B cell (primary cell): ENCODE measurements at regions not wholly inside any gene's neighbourhood (a gene's known extent, or its start where the extent isn't known, plus 50 kb on each side); places are given as distances from the start of the nearest gene placed in this dataset.

Source experiments
- ATAC-seq: fragments of 200-7000 bp; cut with Tn5 transposase; one replicate; pipeline ENCODE4 v1.10.0; 2021; ENCODE audit warnings: low read depth, mild to moderate bottlenecking, moderate number of reproducible peaks, moderate library complexity
- CTCF ChIA-PET: fragments of 350-600 bp; sonication (Branson Sonifier 250); formaldehyde crosslinking; loops from one replicate; lab custom pipeline; 2021; ENCODE audit warnings: antibody characterized with exemption, inconsistent platforms; lab: Charles Lee
- POLR2A ChIA-PET: fragments of 350-600 bp; sonication (Branson Sonifier 250); formaldehyde crosslinking; loops from one replicate; lab custom pipeline; 2021; ENCODE audit warnings: antibody characterized with exemption; lab: Charles Lee
- DNase-seq: peaks from one replicate; pipeline ENCODE4 v3.0.0; 2013
- H2AFZ ChIP-seq: 2 replicates; pipeline ENCODE4 v1.6.1; 2012; ENCODE audit warnings: mild to moderate bottlenecking, low read depth, low read length; ENCODE audit not compliant: insufficient read depth, poor library complexity, severe bottlenecking
- H3K27ac ChIP-seq, 2 donors: 1 replicate in 1 of 2; 2 replicates in 1 of 2; pipeline ENCODE4 v1.5.1; 2012 to 2013; ENCODE audit warnings: low read length in 2 of 2, mild to moderate bottlenecking in 2 of 2, moderate library complexity in 1 of 2
- H3K27me3 ChIP-seq, 4 experiments: fragments of 200-600 bp in 1 of 4; sonication (generic) in 1 of 4; replicated peaks in 1 of 4; 1 replicate in 2 of 4; 2 replicates in 2 of 4; pipeline versions ENCODE4 v1.6.1 to v1.7.0; 2013 to 2016; ENCODE audit warnings: low read length in 3 of 4, mild to moderate bottlenecking in 2 of 4, mixed read lengths in 1 of 4, moderate library complexity in 1 of 4; ENCODE audit not compliant: insufficient read depth in 4 of 4, control insufficient read depth in 3 of 4; ENCODE audit errors: control extremely low read depth in 1 of 4
- H3K36me3 ChIP-seq, 2 experiments: replicated peaks in 1 of 2; 1 replicate in 1 of 2; 2 replicates in 1 of 2; pipeline versions ENCODE4 v1.6.1 to v1.7.1; 2013; ENCODE audit warnings: low read length in 1 of 2; ENCODE audit not compliant: insufficient read depth in 2 of 2, control insufficient read depth in 1 of 2; ENCODE audit errors: control extremely low read depth in 1 of 2, extremely low read depth in 1 of 2
- H3K4me1 ChIP-seq, 2 donors: fragments of 200-600 bp in 1 of 2; sonication (generic) in 1 of 2; 1 replicate in 1 of 2; 2 replicates in 1 of 2; pipeline versions ENCODE4 v1.5.1 to v1.6.1; 2013 to 2017; ENCODE audit warnings: low read length in 2 of 2; ENCODE audit not compliant: control insufficient read depth in 2 of 2, insufficient read depth in 2 of 2
- H3K4me2 ChIP-seq: replicated peaks from 2 replicates; pipeline ENCODE3; 2012; ENCODE audit warnings: mild to moderate bottlenecking, low read depth, low read length; ENCODE audit not compliant: poor library complexity, severe bottlenecking
- H3K4me3 ChIP-seq, 5 experiments: fragments of 200-600 bp in 1 of 5; sonication (generic) in 1 of 5; 1 replicate in 3 of 5; 2 replicates in 2 of 5; pipeline versions ENCODE4 v1.5.1 to v1.7.0; 2011 to 2016; ENCODE audit warnings: low read length in 4 of 5, mild to moderate bottlenecking in 4 of 5, low read depth in 2 of 5, control low read depth in 1 of 5, moderate library complexity in 1 of 5; ENCODE audit not compliant: insufficient read depth in 1 of 5; ENCODE audit errors: control extremely low read depth in 1 of 5, extremely low read depth in 1 of 5
- H3K79me2 ChIP-seq: fragments of 200-600 bp; sonication (generic); one replicate; pipeline ENCODE4 v1.6.0; 2016; ENCODE audit warnings: low read length; ENCODE audit not compliant: control insufficient read depth, insufficient read depth
- H3K9ac ChIP-seq: fragments of 200-600 bp; sonication (generic); 2 replicates; pipeline ENCODE4 v1.6.1; 2017; ENCODE audit warnings: mild to moderate bottlenecking, low read length, moderate library complexity
- H3K9me3 ChIP-seq, 3 donors: one replicate each; pipeline versions ENCODE4 v1.6.1 to v1.7.1; 2013; ENCODE audit warnings: low read length in 2 of 3; ENCODE audit not compliant: control insufficient read depth in 2 of 3, insufficient read depth in 1 of 3; ENCODE audit errors: control extremely low read depth in 1 of 3
- H4K20me1 ChIP-seq: 2 replicates; pipeline ENCODE4 v1.6.0; 2012; ENCODE audit warnings: mild to moderate bottlenecking, low read length; ENCODE audit not compliant: insufficient read depth, control insufficient read depth, poor library complexity, severe bottlenecking
- H3K27ac Mint-ChIP-seq: one replicate; pipeline ENCODE4 v1.8.0; 2021; ENCODE audit warnings: mixed read lengths
- H3K27me3 Mint-ChIP-seq: one replicate; pipeline ENCODE4 v1.8.0; 2021; ENCODE audit warnings: mixed read lengths
- H3K4me1 Mint-ChIP-seq: one replicate; pipeline ENCODE4 v1.8.0; 2021; ENCODE audit warnings: mixed read lengths
- H3K4me3 Mint-ChIP-seq: one replicate; pipeline ENCODE4 v1.8.0; 2021; ENCODE audit warnings: mixed read lengths
- H3K9me3 Mint-ChIP-seq: one replicate; pipeline ENCODE4 v1.8.0; 2022; ENCODE audit warnings: mixed read lengths; ENCODE audit not compliant: insufficient read depth
- CTCF ChIP-seq: fragments of 200-600 bp; IDR thresholded peaks from one replicate; pipeline ENCODE4 v1.8.0; 2022; ENCODE audit warnings: antibody characterized with exemption, mild to moderate bottlenecking
- EZH2 ChIP-seq: IDR thresholded peaks from 2 replicates; pipeline ENCODE4 v1.6.1; 2012; ENCODE audit warnings: borderline replicate concordance, low read depth, mild to moderate bottlenecking, moderate library complexity, low read length; ENCODE audit not compliant: insufficient read depth, poor library complexity, severe bottlenecking
- WGBS: methylation state at CpG from one replicate; pipeline ENCODE4 v1.1.5; 2013; ENCODE audit warnings: missing lambda C conversion rate; ENCODE audit not compliant: insufficient coverage; 5-methylcytosine and 5-hydroxymethylcytosine counted together
- intact Hi-C: fragments of 100-400 bp; cut with micrococcal nuclease; formaldehyde crosslinking; loops from one replicate; pipeline ENCODE4 v1.10.0; 2022

GRCh38 chr10:6702030-6702429 lies 122.0 kb upstream of the PRKCQ start:
- H3K9me3 ChIP-seq = no peaks in the 10 kb centered on the region
- Mint-ChIP-seq H3K4me3 (no peak overlapping the region), H3K27me3 (peaks cover 16% of the 10 kb centered on the region), H3K9me3 (no peaks in the 10 kb centered on the region), H3K4me1 (no peaks in the 10 kb centered on the region), H3K27ac (no peak overlapping the region)
- H3K27me3 ChIP-seq = peaks cover 0 to 4% (median 1%) of the 10 kb centered on the region in 4 experiments
- H3K36me3 ChIP-seq = no peaks in the 10 kb centered on the region
- DNase-seq (no peak), ATAC-seq (no peak)
- intact Hi-C loops = no loop called here
- ChIA-PET POLR2A (no interaction called here), CTCF (no interaction called here)
- no peaks in the 10 kb centered on the region for H3K79me2 ChIP-seq
- H4K20me1 ChIP-seq = no peaks in the 10 kb centered on the region
- no peaks in the 10 kb centered on the region for H3K4me1 ChIP-seq
- TF ChIP-seq CTCF = no peak
- no peak for TF ChIP-seq EZH2
- no peak overlapping the region for H3K4me2 ChIP-seq
- no peak overlapping the region for H2AFZ ChIP-seq
- 95% methylated on average over 7 of the region's 7 CpGs for WGBS
- no peak overlapping the region for H3K9ac ChIP-seq
- H3K27ac ChIP-seq = no peak overlapping the region
- no peak overlapping the region for H3K4me3 ChIP-seq

GRCh38 chr10:6701289-6701688 lies 121.2 kb upstream of the PRKCQ start:
- ChIA-PET POLR2A (no interaction called here), CTCF (no interaction called here)
- Histone ChIP-seq H4K20me1 (no peaks in the 10 kb centered on the region), H3K9me3 (no peaks in the 10 kb centered on the region), H3K36me3 (no peaks in the 10 kb centered on the region), H3K4me3 (no peak overlapping the region), H2AFZ (no peak overlapping the region), H3K9ac (no peak overlapping the region), H3K27ac (no peak overlapping the region), H3K4me2 (no peak overlapping the region), H3K27me3 (peaks cover 0 to 4% (median 0%) of the 10 kb centered on the region in 4 experiments), H3K4me1 (no peaks in the 10 kb centered on the region), H3K79me2 (no peaks in the 10 kb centered on the region)
- whole genome bisulfite sequencing = 95% methylated on average over 6 of the region's 7 CpGs
- Mint-ChIP-seq H3K4me1 (no peaks in the 10 kb centered on the region), H3K27ac (no peak overlapping the region), H3K4me3 (no peak overlapping the region), H3K9me3 (no peaks in the 10 kb centered on the region), H3K27me3 (peaks cover 10% of the 10 kb centered on the region)
- no peak for TF ChIP-seq EZH2
- TF ChIP-seq CTCF = no peak
- ATAC-seq (no peak), DNase-seq (no peak)
- intact Hi-C loops = no loop called here
